T-helper 1 cell (primary cell): ENCODE measurements at regions not wholly inside any gene's neighbourhood (a gene's known extent, or its start where the extent isn't known, plus 50 kb on each side); places are given as distances from the start of the nearest gene placed in this dataset.
"Not testable (repeated sequence)": the region's sequence is repeated elsewhere in the genome, so short reads cannot be mapped to it uniquely, and the experiment has no call there.

Experiments used
- DNase-seq, 5 donors: peaks; one replicate each; pipeline ENCODE4 v3.0.0-alpha.2; 2012 to 2020

- no peak for DNase-seq
Measured at GRCh38 chr5:109574985-109575384, 114.7 kb upstream of the MAN2A1 start.

- DNase-seq = no peak
Measured at GRCh38 chr5:109573766-109574165, 116.0 kb upstream of the MAN2A1 start.

- no peak for DNase-seq
Measured at GRCh38 chr5:109573256-109573655, 116.5 kb upstream of the MAN2A1 start.

GRCh38 chr5:109571785-109572184 lies 117.9 kb upstream of the MAN2A1 start:
- no peak for DNase-seq

- DNase-seq = no peak
Measured at GRCh38 chr5:109570362-109570874, 119.3 kb upstream of the MAN2A1 start.

- DNase-seq = no peak
Measured at GRCh38 chr5:109567374-109568044, 122.2 kb upstream of the MAN2A1 start.

- no peak for DNase-seq
Measured at GRCh38 chr5:109566361-109566760, 123.4 kb upstream of the MAN2A1 start.

GRCh38 chr5:109563739-109564138 lies 126.0 kb upstream of the MAN2A1 start:
- no peak for DNase-seq

GRCh38 chr5:109563189-109563588 lies 126.5 kb upstream of the MAN2A1 start:
- DNase-seq = no peak

GRCh38 chr5:109562441-109562840 lies 127.3 kb upstream of the MAN2A1 start:
- DNase-seq = no peak

GRCh38 chr5:109561447-109561846 lies 128.3 kb upstream of the MAN2A1 start:
- DNase-seq = no peak

GRCh38 chr5:109560554-109560953 lies 129.2 kb upstream of the MAN2A1 start:
- no peak for DNase-seq

- no peak for DNase-seq
Measured at GRCh38 chr5:109558952-109559351, 130.8 kb upstream of the MAN2A1 start.

- no peak for DNase-seq
Measured at GRCh38 chr5:109558364-109558763, 131.4 kb upstream of the MAN2A1 start.

GRCh38 chr5:109553846-109554245 lies 135.9 kb upstream of the MAN2A1 start:
- DNase-seq = no peak

GRCh38 chr5:109551234-109551633 lies 138.5 kb upstream of the MAN2A1 start:
- not testable (repeated sequence) for DNase-seq

GRCh38 chr5:109550077-109550476 lies 139.7 kb upstream of the MAN2A1 start:
- no peak for DNase-seq

GRCh38 chr5:109546461-109546860 lies 136.7 kb upstream of the PJA2 start:
- no peak for DNase-seq

GRCh38 chr5:109544873-109545272 lies 135.1 kb upstream of the PJA2 start:
- DNase-seq = not testable (repeated sequence)

- not testable (repeated sequence) for DNase-seq
Measured at GRCh38 chr5:109538692-109539091, 128.9 kb upstream of the PJA2 start.

- not testable (repeated sequence) for DNase-seq
Measured at GRCh38 chr5:109535090-109535489, 125.3 kb upstream of the PJA2 start.

GRCh38 chr5:109533751-109534272 lies 124.0 kb upstream of the PJA2 start:
- DNase-seq = no peak

GRCh38 chr5:109532773-109533364 lies 123.1 kb upstream of the PJA2 start:
- no peak for DNase-seq

- DNase-seq = no peak
Measured at GRCh38 chr5:109531262-109531661, 121.5 kb upstream of the PJA2 start.
